DOHH2 (cell line): ENCODE measurements at regions not wholly inside any gene's neighbourhood (a gene's known extent, or its start where the extent isn't known, plus 50 kb on each side); places are given as distances from the start of the nearest gene placed in this dataset.

Source experiments
- H3F3A ChIP-seq: fragments of 200-600 bp; sonication (generic), shearing (Covaris generic); 2 replicates; pipeline ENCODE4 v1.6.0; 2016; ENCODE audit warnings: antibody characterized with exemption, mild to moderate bottlenecking; ENCODE audit not compliant: control insufficient read depth, insufficient read depth
- H3K27ac ChIP-seq: fragments of 200-600 bp; sonication (generic); 2 replicates; pipeline ENCODE4 v1.5.1; 2014; ENCODE audit warnings: low read depth, mild to moderate bottlenecking, low read length, moderate library complexity
- H3K27me3 ChIP-seq: fragments of 200-600 bp; sonication (generic); 2 replicates; pipeline ENCODE4 v1.6.1; 2014; ENCODE audit warnings: mild to moderate bottlenecking, low read length, mixed read lengths; ENCODE audit not compliant: control insufficient read depth
- H3K36me3 ChIP-seq: fragments of 200-600 bp; sonication (generic); 2 replicates; pipeline ENCODE4 v1.6.1; 2014; ENCODE audit warnings: mild to moderate bottlenecking, low read length, moderate library complexity, mixed read lengths; ENCODE audit not compliant: control insufficient read depth
- H3K4me1 ChIP-seq: fragments of 200-600 bp; sonication (generic); 2 replicates; pipeline ENCODE4 v1.6.1; 2014; ENCODE audit warnings: mild to moderate bottlenecking, low read length, mixed read lengths; ENCODE audit not compliant: control insufficient read depth
- H3K4me2 ChIP-seq: fragments of 200-600 bp; sonication (generic); 2 replicates; pipeline ENCODE4 v1.6.0; 2014; ENCODE audit warnings: mild to moderate bottlenecking, low read length, moderate library complexity
- H3K4me3 ChIP-seq: fragments of 200-600 bp; sonication (generic); 2 replicates; pipeline ENCODE4 v1.5.1; 2014; ENCODE audit warnings: mild to moderate bottlenecking, low read length, mixed read lengths
- H3K79me2 ChIP-seq: fragments of 200-600 bp; sonication (generic); 2 replicates; pipeline ENCODE4 v1.6.1; 2014; ENCODE audit warnings: mild to moderate bottlenecking, low read length, mixed read lengths; ENCODE audit not compliant: control insufficient read depth
- H3K9me2 ChIP-seq: fragments of 200-600 bp; sonication (generic); replicated peaks from 2 replicates; pipeline ENCODE4 v1.6.1; 2014; ENCODE audit warnings: mild to moderate bottlenecking, low read length, mixed read lengths; ENCODE audit not compliant: control insufficient read depth
- H3K9me3 ChIP-seq: fragments of 200-600 bp; sonication (generic); 2 replicates; pipeline ENCODE4 v1.6.1; 2014; ENCODE audit warnings: antibody characterized with exemption, low read length, mixed read lengths; ENCODE audit not compliant: control insufficient read depth, insufficient read depth
- H4K20me1 ChIP-seq: fragments of 200-600 bp; sonication (generic); 2 replicates; pipeline ENCODE4 v1.6.0; 2014; ENCODE audit warnings: low read depth, mild to moderate bottlenecking, antibody characterized with exemption, low read length, moderate library complexity; ENCODE audit not compliant: control insufficient read depth, insufficient read depth
- EZH2phosphoT487 ChIP-seq: fragments of 200-600 bp; sonication (generic); IDR thresholded peaks from 2 replicates; pipeline ENCODE4 v1.6.1; 2017; ENCODE audit warnings: borderline replicate concordance, mild to moderate bottlenecking, antibody characterized with exemption, low read length, moderate library complexity, mixed read lengths
- TF ChIP-seq, protein P1 (sequence below): fragments of 200-600 bp; sonication (generic); IDR thresholded peaks from one replicate; pipeline ENCODE4 v1.5.1; 2014; ENCODE audit warnings: antibody characterized with exemption, mild to moderate bottlenecking, low read depth, low read length; ENCODE audit not compliant: poor library complexity, severe bottlenecking

- no peaks in the 10 kb centered on the region for H3K9me2 ChIP-seq
- peaks cover 49% of the 10 kb centered on the region for H3K4me1 ChIP-seq
- no peak overlapping the region for H3K4me3 ChIP-seq
- no peaks in the 10 kb centered on the region for H3K9me3 ChIP-seq
- no peak overlapping the region for H3K4me2 ChIP-seq
- no peaks in the 10 kb centered on the region for H4K20me1 ChIP-seq
- no peaks in the 10 kb centered on the region for H3K79me2 ChIP-seq
- H3K36me3 ChIP-seq = no peaks in the 10 kb centered on the region
- no peaks in the 10 kb centered on the region for H3F3A ChIP-seq
- H3K27ac ChIP-seq = no peak overlapping the region
- TF ChIP-seq, protein P1, sequence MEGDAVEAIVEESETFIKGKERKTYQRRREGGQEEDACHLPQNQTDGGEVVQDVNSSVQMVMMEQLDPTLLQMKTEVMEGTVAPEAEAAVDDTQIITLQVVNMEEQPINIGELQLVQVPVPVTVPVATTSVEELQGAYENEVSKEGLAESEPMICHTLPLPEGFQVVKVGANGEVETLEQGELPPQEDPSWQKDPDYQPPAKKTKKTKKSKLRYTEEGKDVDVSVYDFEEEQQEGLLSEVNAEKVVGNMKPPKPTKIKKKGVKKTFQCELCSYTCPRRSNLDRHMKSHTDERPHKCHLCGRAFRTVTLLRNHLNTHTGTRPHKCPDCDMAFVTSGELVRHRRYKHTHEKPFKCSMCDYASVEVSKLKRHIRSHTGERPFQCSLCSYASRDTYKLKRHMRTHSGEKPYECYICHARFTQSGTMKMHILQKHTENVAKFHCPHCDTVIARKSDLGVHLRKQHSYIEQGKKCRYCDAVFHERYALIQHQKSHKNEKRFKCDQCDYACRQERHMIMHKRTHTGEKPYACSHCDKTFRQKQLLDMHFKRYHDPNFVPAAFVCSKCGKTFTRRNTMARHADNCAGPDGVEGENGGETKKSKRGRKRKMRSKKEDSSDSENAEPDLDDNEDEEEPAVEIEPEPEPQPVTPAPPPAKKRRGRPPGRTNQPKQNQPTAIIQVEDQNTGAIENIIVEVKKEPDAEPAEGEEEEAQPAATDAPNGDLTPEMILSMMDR = peak; percentile 42
- TF ChIP-seq EZH2phosphoT487 = no peak
- no peaks in the 10 kb centered on the region for H3K27me3 ChIP-seq
Observed at GRCh38 chr3:43926055-43926454, 235.3 kb downstream of the ABHD5 start.

DNA sequence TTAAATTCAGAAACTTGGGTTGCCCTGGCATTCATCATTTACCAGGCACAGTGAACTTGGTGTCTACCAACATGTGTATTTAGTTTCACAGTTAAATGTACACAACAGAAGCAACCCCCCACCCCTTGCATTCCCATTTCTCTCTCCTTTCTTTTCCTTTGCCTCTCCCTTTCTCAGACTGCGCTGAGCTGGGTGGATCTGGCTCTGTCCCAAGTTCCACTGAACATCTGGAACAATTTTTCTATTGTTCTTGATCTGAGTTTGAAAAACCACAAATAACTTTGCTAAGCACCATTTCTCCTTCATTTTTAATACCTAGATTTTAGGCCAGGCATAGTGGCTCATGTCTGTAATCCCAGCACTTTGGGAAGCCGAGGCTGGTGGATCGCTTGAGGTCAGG is 242.2 kb downstream of the ABHD5 start:
- Histone ChIP-seq H3K27me3 (no peaks in the 10 kb centered on the region), H3K4me3 (no peak overlapping the region), H3K27ac (no peak overlapping the region), H3K4me1 (peaks cover 9% of the 10 kb centered on the region), H3K36me3 (no peaks in the 10 kb centered on the region), H3K4me2 (no peak overlapping the region), H4K20me1 (no peaks in the 10 kb centered on the region), H3K9me2 (no peaks in the 10 kb centered on the region), H3F3A (no peaks in the 10 kb centered on the region), H3K79me2 (no peaks in the 10 kb centered on the region), H3K9me3 (no peaks in the 10 kb centered on the region)
- TF ChIP-seq, protein P1 = no peak
- TF ChIP-seq EZH2phosphoT487 = no peak

DNA sequence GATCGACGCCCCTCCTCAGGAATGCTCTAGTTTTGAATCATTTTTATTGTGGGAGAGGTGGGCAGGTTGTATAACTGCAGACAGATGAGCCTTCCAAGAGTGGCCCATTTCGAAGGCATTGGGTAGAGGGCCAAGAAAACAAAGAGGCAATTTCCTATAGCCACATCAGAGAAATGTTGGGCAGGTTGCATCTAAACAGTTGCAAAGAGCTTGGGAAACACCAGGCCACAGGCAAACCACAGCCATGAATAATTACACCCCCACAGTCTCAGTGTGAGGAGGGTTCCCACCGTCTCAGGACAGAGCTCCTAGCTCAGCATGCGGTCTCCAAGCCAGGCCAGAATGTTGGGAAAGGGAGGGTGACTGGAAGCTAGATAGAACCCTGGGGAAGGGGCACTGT is 257.3 kb downstream of the ABHD5 start:
- Histone ChIP-seq H3K9me3 (no peaks in the 10 kb centered on the region), H3K27me3 (no peaks in the 10 kb centered on the region), H3K4me3 (no peak overlapping the region), H3K4me2 (no peak overlapping the region), H3K9me2 (no peaks in the 10 kb centered on the region), H3K36me3 (no peaks in the 10 kb centered on the region), H4K20me1 (no peaks in the 10 kb centered on the region), H3K79me2 (no peaks in the 10 kb centered on the region), H3F3A (no peaks in the 10 kb centered on the region), H3K4me1 (peaks cover 16% of the 10 kb centered on the region), H3K27ac (no peak overlapping the region)
- TF ChIP-seq, protein P1 = no peak
- TF ChIP-seq EZH2phosphoT487 = no peak

DNA sequence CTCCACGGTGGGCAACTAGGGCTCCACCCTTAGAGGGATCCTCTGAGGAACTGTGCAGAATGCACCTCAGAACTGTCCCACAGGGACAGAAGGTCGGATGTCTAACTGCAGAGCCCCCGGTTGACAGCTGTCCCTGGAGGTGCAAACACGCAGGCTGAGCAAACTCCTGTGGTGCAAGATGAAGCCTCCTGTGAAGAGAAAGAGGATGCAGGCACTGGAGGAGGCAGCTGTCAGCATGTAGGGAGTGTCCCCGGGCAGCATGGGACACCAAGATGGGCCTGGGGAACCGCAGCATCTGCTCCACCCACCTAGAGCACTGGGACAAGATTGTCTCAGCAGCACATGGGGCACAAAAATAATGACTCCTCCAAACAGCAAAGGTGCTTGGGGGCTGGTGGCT is 258.9 kb downstream of the ABHD5 start:
- no peaks in the 10 kb centered on the region for H3K36me3 ChIP-seq
- no peak for TF ChIP-seq EZH2phosphoT487
- TF ChIP-seq, protein P1 = no peak
- H3F3A ChIP-seq = no peaks in the 10 kb centered on the region
- H3K9me3 ChIP-seq = no peaks in the 10 kb centered on the region
- H4K20me1 ChIP-seq = no peaks in the 10 kb centered on the region
- H3K4me3 ChIP-seq = no peak overlapping the region
- no peaks in the 10 kb centered on the region for H3K9me2 ChIP-seq
- H3K4me1 ChIP-seq = peaks cover 23% of the 10 kb centered on the region
- no peaks in the 10 kb centered on the region for H3K79me2 ChIP-seq
- no peak overlapping the region for H3K27ac ChIP-seq
- H3K4me2 ChIP-seq = no peak overlapping the region
- H3K27me3 ChIP-seq = no peaks in the 10 kb centered on the region
